SK-N-SH (cell line): ENCODE measurements at regions not wholly inside any gene's neighbourhood (a gene's known extent, or its start where the extent isn't known, plus 50 kb on each side); places are given as distances from the start of the nearest gene placed in this dataset.

Source experiments
- CTCF ChIA-PET: fragments of 300-600, 350-600 bp; formaldehyde crosslinking; extraction: SDS; loops from one replicate; lab custom pipeline; 2021; lab: Yijun Ruan, JAX
- POLR2A ChIA-PET: fragments of 350-600 bp; sonication (Branson Sonifier 250); formaldehyde crosslinking; extraction: SDS; loops from one replicate; lab custom pipeline; 2020; ENCODE audit warnings: antibody characterized with exemption, inconsistent platforms; lab: Yijun Ruan, JAX
- DNase-seq: peaks from one replicate; pipeline ENCODE4 v3.0.0; 2012
- H2AFZ ChIP-seq: fragments of 200-600 bp; sonication (generic); 2 replicates; pipeline ENCODE4 v1.8.1; 2016; ENCODE audit warnings: antibody characterized with exemption, mild to moderate bottlenecking, low read depth
- H3F3A ChIP-seq: fragments of 200-600 bp; sonication (generic); replicated peaks from 2 replicates; pipeline ENCODE3; 2016; ENCODE audit warnings: antibody characterized with exemption, mild to moderate bottlenecking; ENCODE audit not compliant: insufficient read depth
- H3K27ac ChIP-seq, 2 experiments: fragments of 200-500 bp in 1 of 2; fragments of 200-600 bp in 1 of 2; sonication (Bioruptor generic) in 1 of 2; sonication (generic), shearing (Covaris generic) in 1 of 2; 2 replicates each; pipeline versions ENCODE4 v1.5.1 to v1.6.1; 2014 to 2016; ENCODE audit warnings: low read depth in 2 of 2, inconsistent platforms in 1 of 2, low read length in 1 of 2, mild to moderate bottlenecking in 1 of 2, mixed read lengths in 1 of 2
- H3K27me3 ChIP-seq: fragments of 200-600 bp; sonication (generic), shearing (Covaris generic); 2 replicates; pipeline ENCODE4 v1.6.1; 2016; ENCODE audit warnings: mixed run types; ENCODE audit not compliant: insufficient read depth
- H3K36me3 ChIP-seq, 2 experiments: fragments of 200-500 bp in 1 of 2; fragments of 200-600 bp in 1 of 2; sonication (Bioruptor generic) in 1 of 2; sonication (generic) in 1 of 2; replicated peaks in 1 of 2; 2 replicates each; pipeline versions ENCODE3 to v1.5.1; 2014 to 2016; ENCODE audit warnings: low read length in 1 of 2, mild to moderate bottlenecking in 1 of 2; ENCODE audit not compliant: insufficient read depth in 2 of 2, control insufficient read depth in 1 of 2
- H3K4me1 ChIP-seq, 2 experiments: fragments of 200-500 bp in 1 of 2; fragments of 200-600 bp in 1 of 2; sonication (Bioruptor generic) in 1 of 2; sonication (generic), shearing (Covaris generic) in 1 of 2; 2 replicates each; pipeline versions ENCODE4 v1.5.1 to v1.6.1; 2014 to 2016; ENCODE audit warnings: low read depth in 1 of 2, low read length in 1 of 2, mixed run types in 1 of 2; ENCODE audit not compliant: insufficient read depth in 2 of 2, control insufficient read depth in 1 of 2
- H3K4me2 ChIP-seq: fragments of 200-600 bp; sonication (generic), shearing (Covaris generic); 2 replicates; pipeline ENCODE4 v1.6.1; 2017; ENCODE audit warnings: mixed run types
- H3K4me3 ChIP-seq, 2 experiments: fragments of 200-500 bp in 1 of 2; fragments of 200-600 bp in 1 of 2; sonication (Bioruptor generic) in 1 of 2; sonication (generic), shearing (Covaris generic) in 1 of 2; 2 replicates each; pipeline versions ENCODE4 v1.5.1 to v1.8.1; 2014 to 2016; ENCODE audit warnings: low read depth in 2 of 2, inconsistent platforms in 1 of 2, low read length in 1 of 2, mild to moderate bottlenecking in 1 of 2, mixed read lengths in 1 of 2, moderate library complexity in 1 of 2
- H3K79me2 ChIP-seq: fragments of 200-600 bp; sonication (generic); 2 replicates; pipeline ENCODE4 v1.8.1; 2017; ENCODE audit warnings: mild to moderate bottlenecking; ENCODE audit not compliant: insufficient read depth
- H3K9ac ChIP-seq: fragments of 200-600 bp; sonication (generic); 2 replicates; pipeline ENCODE4 v1.6.1; 2017; ENCODE audit warnings: mixed run types
- H3K9me2 ChIP-seq: fragments of 200-600 bp; sonication (generic); 2 replicates; pipeline ENCODE4 v1.6.1; 2017; ENCODE audit warnings: mixed run types
- H3K9me3 ChIP-seq: fragments of 200-600 bp; sonication (generic); 2 replicates; pipeline ENCODE4 v1.6.1; 2017; ENCODE audit warnings: mixed run types, mild to moderate bottlenecking, moderate library complexity
- H4K20me1 ChIP-seq: fragments of 200-600 bp; sonication (generic); 2 replicates; pipeline ENCODE4 v1.6.1; 2017; ENCODE audit warnings: mild to moderate bottlenecking, mixed run types; ENCODE audit not compliant: insufficient read depth
- EP300 ChIP-seq, 2 experiments: IDR thresholded peaks; 2 replicates each; pipeline versions ENCODE4 v1.4.0 to v1.6.1; 2012; ENCODE audit warnings: borderline replicate concordance in 1 of 2, low read depth in 1 of 2, low read length in 1 of 2
- FOXM1 ChIP-seq: IDR thresholded peaks from 2 replicates; pipeline ENCODE4 v1.4.0; 2012; ENCODE audit warnings: low read depth, mild to moderate bottlenecking
- GABPA ChIP-seq: IDR thresholded peaks from 2 replicates; pipeline ENCODE4 v1.4.0; 2012; ENCODE audit warnings: low read depth, mild to moderate bottlenecking
- GATA2 ChIP-seq: sonication (generic); formaldehyde crosslinking; IDR thresholded peaks from 2 replicates; pipeline ENCODE4 v1.5.0; 2020; ENCODE audit warnings: mild to moderate bottlenecking, missing genetic modification reagents
- MEF2A ChIP-seq: IDR thresholded peaks from 2 replicates; pipeline ENCODE4 v1.4.0; 2012; ENCODE audit warnings: low read depth, borderline replicate concordance
- MXI1 ChIP-seq: IDR thresholded peaks from 2 replicates; pipeline ENCODE4 v1.6.1; 2012; ENCODE audit warnings: mild to moderate bottlenecking, low read depth, low read length, improper control_type of control experiment
- NRF1 ChIP-seq: IDR thresholded peaks from 2 replicates; pipeline ENCODE4 v1.6.1; 2012; ENCODE audit warnings: low read depth, mild to moderate bottlenecking, low read length
- PBX3 ChIP-seq: IDR thresholded peaks from 2 replicates; pipeline ENCODE4; 2012
- POLR2AphosphoS5 ChIP-seq: IDR thresholded peaks from 2 replicates; pipeline ENCODE4 v1.6.1; 2012; ENCODE audit warnings: low read depth, low read length
- RCOR1 ChIP-seq: fragments of 150-350 bp; IDR thresholded peaks from 2 replicates; pipeline ENCODE4 v1.6.1; 2017; ENCODE audit warnings: antibody characterized with exemption, low read length
- REST ChIP-seq: IDR thresholded peaks from 2 replicates; pipeline ENCODE4 v1.6.1; 2012; ENCODE audit warnings: mild to moderate bottlenecking, low read depth, low read length, moderate library complexity
- RXRA ChIP-seq: IDR thresholded peaks from 2 replicates; pipeline ENCODE4 v1.4.0; 2012; ENCODE audit warnings: low read depth, mild to moderate bottlenecking, borderline replicate concordance
- SIN3A ChIP-seq: IDR thresholded peaks from 2 replicates; pipeline ENCODE4 v1.6.1; 2012; ENCODE audit warnings: low read depth, mild to moderate bottlenecking, low read length, moderate library complexity, borderline replicate concordance
- SMC3 ChIP-seq: IDR thresholded peaks from 2 replicates; pipeline ENCODE4 v1.6.1; 2012; ENCODE audit warnings: low read depth, low read length, improper control_type of control experiment
- TAF1 ChIP-seq: IDR thresholded peaks from 2 replicates; pipeline ENCODE4 v1.6.1; 2012; ENCODE audit warnings: low read depth, mild to moderate bottlenecking, low read length, moderate library complexity, borderline replicate concordance
- YY1 ChIP-seq: IDR thresholded peaks from 2 replicates; pipeline ENCODE4 v1.4.0; 2012; ENCODE audit warnings: low read depth, mild to moderate bottlenecking
- WGBS: methylation state at CpG from one replicate; pipeline ENCODE4 v1.1.6; 2017; ENCODE audit warnings: low lambda C conversion rate; 5-methylcytosine and 5-hydroxymethylcytosine counted together
- TF ChIP-seq, protein P1 (sequence below): IDR thresholded peaks from 2 replicates; pipeline ENCODE4 v1.4.0; 2012; ENCODE audit warnings: low read depth

DNA sequence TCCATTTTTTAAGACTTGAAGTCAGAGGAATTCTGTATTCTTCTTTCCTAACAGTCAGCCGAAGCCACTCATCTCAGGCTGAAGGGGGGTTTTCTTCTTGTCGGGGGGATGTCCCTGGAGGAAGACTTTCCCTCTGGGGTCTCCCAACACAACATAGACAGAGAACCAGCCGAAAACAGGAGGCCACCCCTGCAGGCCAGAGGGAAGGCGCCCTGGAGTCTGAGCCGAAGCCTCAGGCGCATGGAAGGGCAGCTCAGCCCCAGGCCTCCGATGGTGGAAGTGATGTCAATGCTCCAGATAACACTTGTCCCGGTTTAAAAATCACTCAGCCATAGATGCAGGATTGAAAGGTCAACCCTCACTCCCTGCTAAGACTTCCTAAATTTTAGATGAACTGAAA is 1393.0 kb downstream of the TBC1D22A start:
- POLR2A ChIA-PET, result no interaction called here
- H3K9me3 ChIP-seq, result no peaks in the 10 kb centered on the region

More for the DNA sequence above, 1393.0 kb downstream of the TBC1D22A start:
- no peaks in the 10 kb centered on the region for H4K20me1 ChIP-seq
- no peaks in the 10 kb centered on the region for H3K79me2 ChIP-seq
- no peak overlapping the region for H3K4me3 ChIP-seq
- no peaks in the 10 kb centered on the region for H3K9me2 ChIP-seq
- CTCF ChIA-PET, result no interaction called here
- H3K36me3 ChIP-seq, result no peaks in the 10 kb centered on the region
- H2AFZ ChIP-seq, result no peak overlapping the region
- no peaks in the 10 kb centered on the region for H3K27me3 ChIP-seq
- H3K9ac ChIP-seq, result no peak overlapping the region
- H3F3A ChIP-seq, result no peaks in the 10 kb centered on the region
- no peak for TF ChIP-seq TAF1
- TF ChIP-seq, protein P1, sequence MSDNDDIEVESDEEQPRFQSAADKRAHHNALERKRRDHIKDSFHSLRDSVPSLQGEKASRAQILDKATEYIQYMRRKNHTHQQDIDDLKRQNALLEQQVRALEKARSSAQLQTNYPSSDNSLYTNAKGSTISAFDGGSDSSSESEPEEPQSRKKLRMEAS, result no peak
- no peak for TF ChIP-seq PBX3
- no peak for TF ChIP-seq SIN3A
- no peak for TF ChIP-seq RXRA
- no peak for TF ChIP-seq NRF1
- TF ChIP-seq YY1, result no peak
- no peak for TF ChIP-seq FOXM1
- TF ChIP-seq MXI1, result no peak
- TF ChIP-seq RCOR1, result no peak
- no peak for TF ChIP-seq GATA2 (CRISPR knock-in tag)
- no peak for TF ChIP-seq REST
- TF ChIP-seq EP300 (IDR thresholded peaks at IDR 0.05; ENCODE audit: borderline replicate concordance in 1 of 2, low read depth in 1 of 2, low read length in 1 of 2), result no peak
- no peak for TF ChIP-seq MEF2A
- no peak for TF ChIP-seq GABPA
- no peak for TF ChIP-seq POLR2AphosphoS5
- no peak for TF ChIP-seq SMC3
- 18% methylated on average over 8 of the region's 8 CpGs for WGBS
- no peak for DNase-seq
- H3K4me1 ChIP-seq, result no peaks in the 10 kb centered on the region
- no peak overlapping the region for H3K4me2 ChIP-seq
- no peak overlapping the region for H3K27ac ChIP-seq
